ENCODE measurements at regions not wholly inside any gene's neighbourhood (a gene's known extent, or its start where the extent isn't known, plus 50 kb on each side); places are given as distances from the start of the nearest gene placed in this dataset.
"Not testable (repeated sequence)": the region's sequence is repeated elsewhere in the genome, so short reads cannot be mapped to it uniquely, and the experiment has no call there.

- DNase-seq (ENCODE audit: low read depth in 2 of 2), result no peak
Measured at GRCh38 chr22:23437779-23438178, 142.3 kb downstream of the IGLL1 start.

GRCh38 chr22:23437107-23437395 lies 143.0 kb downstream of the IGLL1 start:
- not testable (repeated sequence) for DNase-seq (ENCODE audit: low read depth in 2 of 2)

GRCh38 chr22:23436354-23437106 lies 143.6 kb downstream of the IGLL1 start:
- not testable (repeated sequence) for DNase-seq (ENCODE audit: low read depth in 2 of 2)

- DNase-seq (ENCODE audit: low read depth in 2 of 2), result not testable (repeated sequence)
Measured at GRCh38 chr22:23435186-23435585, 144.9 kb downstream of the IGLL1 start.

- not testable (repeated sequence) for DNase-seq (ENCODE audit: low read depth in 2 of 2)
Measured at GRCh38 chr22:23434198-23434830, 145.8 kb downstream of the IGLL1 start.

- peak in 1 of 2 donors; percentile 12 for DNase-seq (ENCODE audit: low read depth in 2 of 2)
Measured at GRCh38 chr22:23433127-23434005, 146.7 kb downstream of the IGLL1 start.

GRCh38 chr22:23432719-23433118 lies 147.4 kb downstream of the IGLL1 start:
- not testable (repeated sequence) for DNase-seq (ENCODE audit: low read depth in 2 of 2)

GRCh38 chr22:23431337-23432072 lies 148.6 kb downstream of the IGLL1 start:
- DNase-seq (ENCODE audit: low read depth in 2 of 2), result no peak

- not testable (repeated sequence) for DNase-seq (ENCODE audit: low read depth in 2 of 2)
Measured at GRCh38 chr22:23424551-23425068, 155.5 kb downstream of the IGLL1 start.

- DNase-seq (ENCODE audit: low read depth in 2 of 2), result no peak
Measured at GRCh38 chr22:23424031-23424430, 156.1 kb downstream of the IGLL1 start.

- peak in 1 of 2 donors; percentile 69 for DNase-seq (ENCODE audit: low read depth in 2 of 2)
Measured at GRCh38 chr22:23422281-23422680, 157.8 kb downstream of the IGLL1 start.

GRCh38 chr22:23421300-23421699 lies 158.8 kb downstream of the IGLL1 start:
- not testable (repeated sequence) for DNase-seq (ENCODE audit: low read depth in 2 of 2)

GRCh38 chr22:23419931-23420330 lies 160.2 kb downstream of the IGLL1 start:
- no peak for DNase-seq (ENCODE audit: low read depth in 2 of 2)

- DNase-seq (ENCODE audit: low read depth in 2 of 2), result no peak
Measured at GRCh38 chr22:23419171-23419570, 160.9 kb downstream of the IGLL1 start.

GRCh38 chr22:23418159-23418788 lies 161.8 kb downstream of the IGLL1 start:
- DNase-seq (ENCODE audit: low read depth in 2 of 2), result no peak

GRCh38 chr22:23417327-23417726 lies 162.8 kb downstream of the IGLL1 start:
- not testable (repeated sequence) for DNase-seq (ENCODE audit: low read depth in 2 of 2)

- not testable (repeated sequence) for DNase-seq (ENCODE audit: low read depth in 2 of 2)
Measured at GRCh38 chr22:23416169-23416690, 163.9 kb downstream of the IGLL1 start.

- DNase-seq (ENCODE audit: low read depth in 2 of 2), result no peak
Measured at GRCh38 chr22:23415490-23415851, 164.6 kb downstream of the IGLL1 start.

- DNase-seq (ENCODE audit: low read depth in 2 of 2), result no peak
Measured at GRCh38 chr22:23414727-23415489, 165.2 kb downstream of the IGLL1 start.

GRCh38 chr22:23411739-23412138 lies 168.4 kb downstream of the IGLL1 start:
- no peak for DNase-seq (ENCODE audit: low read depth in 2 of 2)
